Activated CD8-positive, alpha-beta memory T cell treated with anti-CD3 and anti-CD28 coated beads for 1 hour (primary cell): ENCODE measurements at regions not wholly inside any gene's neighbourhood (a gene's known extent, or its start where the extent isn't known, plus 50 kb on each side); places are given as distances from the start of the nearest gene placed in this dataset.
"Not testable (repeated sequence)": the region's sequence is repeated elsewhere in the genome, so short reads cannot be mapped to it uniquely, and the experiment has no call there.

Source experiments
- DNase-seq, 2 donors: peaks; one replicate each; pipeline ENCODE4 v3.0.0-alpha.2; 2020; ENCODE audit warnings: low read depth in 1 of 2; ENCODE audit errors: extremely low read depth in 1 of 2

DNA sequence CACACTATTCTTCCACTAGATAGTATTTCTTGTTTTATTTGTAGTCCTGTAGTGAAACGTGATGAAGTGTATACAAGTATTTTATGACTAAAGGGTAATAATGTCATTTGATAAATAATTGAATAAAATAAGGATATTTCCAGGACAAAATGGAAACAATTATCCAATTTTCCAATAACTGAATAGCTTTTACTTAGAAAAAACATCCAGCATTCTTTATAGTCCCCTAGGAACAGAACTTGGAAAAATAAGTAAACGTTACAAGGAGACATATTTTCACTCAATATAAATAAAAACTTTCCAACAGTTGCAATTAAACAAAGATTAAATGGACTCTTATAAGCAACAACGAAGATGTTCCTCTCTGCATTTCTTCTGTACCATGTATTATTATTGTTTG lies 566.0 kb downstream of the TMA16 start:
- no peak for DNase-seq

DNA sequence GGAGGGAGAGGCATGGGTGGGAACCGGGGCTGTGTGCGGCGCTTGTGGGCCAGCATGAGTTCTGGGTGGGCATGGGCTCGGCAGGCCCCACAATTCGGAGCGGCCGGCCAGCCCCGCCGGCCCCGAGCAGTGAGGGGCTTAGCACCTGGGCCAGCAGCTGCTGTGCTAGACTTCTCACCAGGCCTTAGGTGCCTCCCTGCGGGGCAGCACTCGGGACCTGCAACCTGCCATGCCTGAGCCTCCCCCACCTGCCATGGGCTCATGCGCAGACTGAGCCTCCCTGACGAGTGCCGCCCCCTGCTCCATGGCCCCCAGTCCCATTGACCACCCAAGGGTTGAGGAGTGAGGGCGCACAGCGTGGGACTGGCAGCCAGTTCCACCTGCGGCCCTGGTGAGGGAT lies 573.9 kb downstream of the TMA16 start:
- no peak for DNase-seq

DNA sequence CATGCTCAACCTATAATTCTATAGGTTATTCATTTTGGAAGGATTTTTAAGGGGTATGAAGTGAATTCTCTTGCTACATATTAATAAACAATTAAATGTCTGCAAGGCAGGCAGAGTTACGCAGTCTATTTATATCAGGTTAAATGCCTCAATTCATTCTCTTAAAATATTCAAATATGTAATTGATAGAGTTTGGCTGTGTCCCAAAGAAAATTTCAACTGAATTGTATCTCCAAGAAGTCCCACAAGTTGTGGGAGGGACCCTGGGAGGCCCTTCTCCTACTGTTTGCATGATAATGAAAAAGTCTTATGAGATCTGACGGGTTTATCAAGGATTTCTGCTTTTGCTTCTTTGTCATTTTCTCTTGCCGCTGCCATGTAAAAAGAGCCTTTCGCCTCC lies 576.1 kb downstream of the TMA16 start:
- no peak for DNase-seq

DNA sequence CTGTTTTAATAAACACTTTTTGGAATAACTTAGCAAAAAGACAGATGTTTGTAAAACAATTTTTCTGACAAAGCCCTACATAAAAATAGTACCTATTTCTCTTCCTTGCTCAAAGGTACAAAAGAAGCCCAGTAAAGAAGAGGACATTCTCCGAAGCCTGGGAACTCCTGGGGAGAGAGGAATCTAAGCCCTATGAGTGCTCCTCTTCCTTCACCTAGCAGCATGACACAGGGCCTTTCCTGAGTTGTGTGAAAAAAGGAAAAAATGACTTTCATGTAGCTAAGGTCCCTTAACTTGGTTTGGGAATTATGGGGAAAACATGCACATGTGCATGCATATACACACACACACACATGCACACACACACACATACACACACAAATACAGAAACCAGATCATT lies 586.9 kb downstream of the TMA16 start:
- DNase-seq, result no peak

DNA sequence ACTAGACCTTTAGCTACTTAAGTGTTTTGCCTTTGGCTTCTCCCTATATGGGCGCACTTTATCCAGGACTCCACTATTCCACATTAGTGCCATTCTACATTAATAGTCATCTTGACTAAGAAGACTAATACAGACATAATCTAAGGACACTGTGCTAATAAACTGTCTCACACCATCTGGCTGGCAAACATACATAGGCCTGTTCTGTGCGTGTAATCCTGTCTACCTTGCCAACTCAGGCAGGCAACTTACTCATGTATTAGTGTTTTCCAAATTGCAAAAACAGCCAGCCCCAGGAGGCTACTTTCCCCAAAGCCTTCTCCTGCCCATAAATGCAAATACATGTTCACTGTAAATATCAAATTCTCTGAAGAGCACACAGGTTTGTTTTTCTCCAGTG lies 587.3 kb downstream of the TMA16 start:
- DNase-seq, result no peak

DNA sequence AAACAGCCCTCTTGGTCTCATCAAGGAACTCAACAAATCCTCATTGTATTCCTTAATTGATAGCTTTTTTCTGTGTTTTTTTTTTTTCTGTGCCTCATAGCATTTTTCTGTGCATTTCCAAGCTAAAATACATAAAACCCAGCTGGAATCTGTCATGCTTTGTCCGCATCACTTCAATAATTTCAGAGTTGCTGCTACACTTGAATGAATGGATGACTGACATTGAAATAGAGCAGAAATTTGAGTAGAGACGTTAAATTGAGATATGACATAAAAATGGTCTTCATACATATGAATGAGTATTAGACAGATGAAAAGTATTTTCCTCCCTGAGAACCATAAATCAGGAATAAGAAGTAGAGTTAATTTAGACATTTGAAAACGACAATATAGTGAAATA lies 593.2 kb downstream of the TMA16 start:
- DNase-seq, result no peak

DNA sequence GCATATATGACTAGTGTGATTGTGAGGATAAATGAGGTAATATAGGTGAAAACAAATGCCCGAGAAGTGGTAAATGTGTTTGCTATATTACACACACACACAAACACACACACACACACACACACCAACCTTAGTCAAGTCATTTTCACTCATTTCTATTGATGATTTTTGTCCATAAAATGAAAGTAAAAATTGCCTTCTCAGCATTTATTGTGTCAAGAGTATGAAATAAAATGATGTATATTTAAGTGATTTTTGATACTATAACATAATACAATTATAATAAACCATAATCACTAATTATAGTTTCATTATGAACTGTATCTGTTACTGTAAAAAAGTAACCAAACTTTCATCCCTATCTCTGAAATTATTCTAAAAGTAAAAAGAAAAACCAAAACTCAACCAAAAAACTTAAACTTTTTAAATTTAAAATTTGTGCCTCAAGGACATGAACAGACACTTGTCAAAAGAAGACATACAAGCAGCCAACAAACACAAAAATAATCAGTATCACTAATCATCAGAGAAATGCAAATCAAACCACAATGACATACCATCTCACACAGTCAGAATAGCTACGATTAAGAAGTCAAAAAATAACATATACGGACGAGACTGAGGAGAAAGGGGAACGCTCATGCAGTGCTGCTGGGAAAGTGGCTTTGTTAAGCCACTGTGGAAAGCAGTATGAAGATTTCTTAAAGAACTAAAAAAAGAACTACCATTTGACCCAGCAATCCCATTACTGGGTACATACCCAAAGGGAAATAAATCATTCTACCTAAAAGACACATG lies 601.0 kb downstream of the TMA16 start:
- DNase-seq, result no peak

DNA sequence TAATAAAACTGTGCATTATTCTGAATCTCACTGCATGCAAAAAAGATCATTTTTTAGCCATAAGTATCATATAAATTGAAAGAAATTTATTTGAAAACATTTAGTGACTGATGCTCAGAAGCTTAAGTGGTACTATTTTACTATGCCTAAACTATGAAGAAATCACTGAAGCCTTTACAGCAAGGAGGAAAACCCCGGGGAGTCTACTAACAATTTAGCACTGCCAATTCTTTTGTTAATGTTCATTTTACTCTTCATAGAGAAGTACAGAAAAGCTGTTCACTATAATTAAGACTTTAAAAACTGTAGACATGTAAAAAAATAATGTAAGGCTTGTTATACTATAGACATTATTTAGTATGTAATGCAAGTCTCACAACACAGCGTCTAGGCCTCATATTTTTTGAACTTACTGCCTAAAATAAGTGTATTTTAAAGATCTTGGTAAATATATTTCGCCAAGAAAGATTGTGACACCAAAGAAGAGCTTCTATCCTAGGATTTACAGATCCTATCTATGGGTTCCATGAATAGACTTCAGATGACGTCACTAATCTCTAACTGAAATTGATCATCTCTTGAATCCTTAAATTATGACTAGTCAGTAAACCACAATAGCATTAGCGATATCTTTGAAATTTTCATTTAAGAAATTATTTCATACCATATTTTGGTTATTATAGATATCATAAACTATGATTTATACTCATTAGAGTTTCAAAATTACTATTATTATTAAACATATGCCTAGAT lies 602.5 kb downstream of the TMA16 start:
- DNase-seq, result no peak

DNA sequence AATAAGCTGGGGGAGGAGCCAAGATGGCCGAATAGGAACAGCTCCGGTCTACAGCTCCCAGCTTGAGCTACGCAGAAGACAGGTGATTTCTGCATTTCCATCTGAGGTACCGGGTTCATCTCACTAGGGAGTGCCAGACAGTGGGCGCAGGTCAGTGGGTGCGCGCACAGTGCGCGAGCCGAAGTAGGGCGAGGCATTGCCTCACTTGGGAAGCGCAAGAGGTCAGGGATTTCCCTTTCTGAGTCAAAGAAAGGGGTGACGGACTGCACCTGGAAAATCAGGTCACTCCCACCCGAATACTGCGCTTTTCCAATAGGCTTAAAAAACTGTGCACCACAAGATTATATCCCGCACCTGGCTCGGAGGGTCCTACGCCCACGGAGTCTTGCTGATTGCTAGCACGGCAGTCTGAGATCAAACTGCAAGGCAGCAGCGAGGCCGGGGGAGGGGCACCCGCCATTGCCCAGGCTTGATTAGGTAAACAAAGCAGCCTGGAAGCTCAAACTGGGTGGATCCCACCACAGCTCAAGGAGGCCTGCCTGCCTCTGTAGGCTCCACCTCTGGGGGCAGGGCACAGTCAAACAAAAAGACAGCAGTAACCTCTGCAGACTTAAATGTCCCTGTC lies 606.4 kb downstream of the TMA16 start:
- not testable (repeated sequence) for DNase-seq

DNA sequence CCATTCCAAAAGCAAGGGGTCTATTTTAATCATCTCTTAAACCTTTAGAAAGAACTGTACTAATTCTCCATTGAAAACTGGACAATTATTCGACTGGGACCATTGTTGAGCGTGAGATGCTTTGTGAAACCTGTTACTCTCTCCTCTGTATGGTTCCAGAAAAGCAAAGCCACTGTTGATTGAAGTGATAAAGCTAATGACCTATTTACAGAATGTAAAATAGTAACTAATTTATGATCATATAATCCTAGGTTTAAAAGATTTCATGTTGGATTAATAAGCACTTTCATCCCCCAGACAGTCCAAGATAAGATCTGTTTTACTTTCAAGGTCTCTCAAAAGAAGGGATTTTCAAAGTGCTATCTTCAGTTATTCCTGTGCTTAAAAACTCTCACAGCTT lies 614.5 kb downstream of the TMA16 start:
- DNase-seq, result no peak

DNA sequence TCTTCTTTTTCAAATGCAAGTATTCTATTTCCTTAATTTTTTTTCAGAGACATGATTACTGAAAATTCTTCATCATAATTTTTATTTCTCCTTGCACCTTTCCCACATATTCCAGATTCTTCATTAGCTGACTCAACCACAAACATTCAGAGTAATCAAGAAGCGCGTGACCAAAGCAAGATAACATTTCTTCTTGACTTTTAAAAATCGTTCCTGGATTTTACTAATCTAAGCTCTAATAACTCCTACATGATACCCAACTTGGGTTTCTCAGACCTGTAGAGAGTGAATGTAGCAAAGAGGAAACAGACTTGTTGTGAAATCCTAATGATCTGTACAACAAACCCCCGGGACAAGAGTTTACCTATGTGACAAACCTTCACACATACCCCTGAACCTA lies 615.0 kb downstream of the TMA16 start:
- no peak for DNase-seq

DNA sequence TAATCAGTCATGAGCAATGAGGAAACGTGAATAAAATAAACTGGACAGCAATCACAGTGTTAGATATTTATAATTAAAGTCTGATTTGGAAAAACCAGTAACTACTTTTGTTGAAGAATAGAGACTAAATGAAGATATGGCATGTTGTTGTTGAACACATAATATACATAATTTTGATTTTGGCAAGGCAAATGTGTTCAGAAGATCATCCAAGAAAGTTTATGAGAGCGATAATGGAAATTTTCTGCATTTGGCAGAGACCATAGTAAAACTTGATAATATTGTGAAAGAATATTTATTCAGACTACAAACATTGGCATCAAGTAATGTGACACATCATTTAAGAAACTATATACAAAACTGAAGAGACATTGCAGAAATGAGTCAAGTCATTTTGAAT lies 620.7 kb downstream of the TMA16 start:
- DNase-seq, result no peak

DNA sequence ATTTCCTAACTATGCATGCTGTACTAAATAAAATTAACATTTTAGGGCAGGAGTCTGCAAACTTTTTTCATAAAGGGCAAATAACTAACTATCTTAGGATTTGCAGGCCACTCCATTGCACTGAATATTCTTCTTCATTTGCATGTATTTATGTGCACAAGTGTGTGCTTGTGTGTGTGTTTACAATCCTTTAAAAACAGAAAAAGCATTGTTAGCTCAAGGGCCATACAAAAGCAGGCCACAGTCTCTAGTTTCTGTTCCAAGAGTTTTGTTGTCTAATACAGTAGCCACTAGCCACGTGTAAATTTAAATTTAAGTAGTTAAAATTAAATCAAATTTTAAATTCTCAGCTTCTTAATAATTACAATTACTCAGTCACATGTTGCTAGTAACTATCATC lies 621.8 kb downstream of the TMA16 start:
- no peak for DNase-seq

DNA sequence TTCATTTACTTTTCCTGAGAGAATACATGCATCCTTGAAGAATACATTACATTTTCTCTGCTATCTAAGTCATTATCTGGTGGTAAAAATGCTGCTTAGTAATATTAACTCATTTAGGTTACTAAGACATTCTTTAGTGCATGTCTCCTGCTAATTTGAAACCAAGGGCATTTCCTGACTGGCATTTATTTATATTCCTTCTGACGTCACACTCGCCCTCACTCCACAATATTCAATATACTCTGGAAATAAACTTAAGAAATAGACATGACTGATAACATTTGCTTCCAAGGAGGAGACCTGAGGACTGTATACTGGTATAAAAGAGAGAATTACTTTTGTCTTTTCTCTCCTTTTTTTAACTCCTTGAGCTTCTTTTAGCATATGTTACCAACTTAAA lies 619.5 kb upstream of the SMIM31 start:
- DNase-seq, result no peak

DNA sequence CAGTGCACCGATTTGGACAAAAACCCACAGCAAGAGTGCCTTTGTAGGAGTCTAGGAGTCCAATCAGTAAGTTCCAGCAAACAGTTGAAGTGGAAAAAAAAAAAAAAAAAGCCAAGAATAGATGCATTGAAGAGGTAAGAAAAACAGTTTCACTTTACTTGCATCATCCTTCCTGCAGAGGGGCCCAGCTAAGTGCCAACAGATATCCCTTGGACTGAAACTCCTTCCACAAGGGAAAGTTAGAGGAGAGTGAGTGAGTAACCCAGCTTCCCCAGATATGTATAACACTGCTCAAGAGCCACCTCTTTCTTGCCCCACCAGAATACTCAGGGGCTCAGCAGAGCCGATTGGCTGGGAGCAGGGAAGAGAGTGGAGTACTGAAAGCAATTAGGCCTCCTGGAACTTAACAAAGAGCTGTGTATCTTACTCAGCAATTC lies 617.7 kb upstream of the SMIM31 start:
- DNase-seq, result no peak

DNA sequence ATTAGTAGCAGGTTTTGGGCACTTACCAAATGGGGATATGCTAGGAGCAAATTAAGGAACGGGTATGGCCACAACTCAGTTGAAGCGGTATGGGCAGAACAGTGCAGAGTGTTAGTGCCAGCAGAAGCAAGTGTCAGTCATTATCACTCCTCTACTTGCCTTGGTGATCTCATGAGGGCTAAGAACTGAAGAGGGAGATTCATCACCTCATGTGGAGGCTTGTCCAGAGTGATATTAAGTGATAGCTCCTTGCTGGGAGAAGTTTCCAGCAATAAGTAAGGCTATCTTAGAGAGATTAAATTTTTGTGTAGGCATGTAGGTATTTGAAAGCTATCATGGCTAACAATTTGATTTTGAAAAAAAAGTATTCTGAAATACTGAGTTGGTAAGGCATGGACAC lies 615.4 kb upstream of the SMIM31 start:
- no peak for DNase-seq

DNA sequence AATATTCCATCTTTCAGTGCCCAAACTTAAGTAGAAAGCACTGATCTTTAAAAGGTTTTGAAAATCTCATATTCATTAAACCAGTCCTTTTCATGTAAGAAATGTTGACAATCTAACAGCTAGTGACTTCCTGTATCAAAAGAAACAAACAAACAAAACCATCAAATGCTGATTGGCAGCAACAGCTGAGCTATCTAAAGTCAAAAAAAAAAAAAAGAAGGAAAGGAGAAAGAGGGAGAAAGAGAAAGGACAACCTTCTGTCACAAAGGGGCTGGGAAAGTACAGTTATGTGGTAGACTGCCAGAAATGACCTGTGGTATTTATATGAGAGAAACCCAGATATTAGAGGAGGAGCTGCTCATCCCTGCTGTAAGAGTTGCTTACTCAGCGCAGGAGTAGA lies 614.6 kb upstream of the SMIM31 start:
- no peak for DNase-seq

DNA sequence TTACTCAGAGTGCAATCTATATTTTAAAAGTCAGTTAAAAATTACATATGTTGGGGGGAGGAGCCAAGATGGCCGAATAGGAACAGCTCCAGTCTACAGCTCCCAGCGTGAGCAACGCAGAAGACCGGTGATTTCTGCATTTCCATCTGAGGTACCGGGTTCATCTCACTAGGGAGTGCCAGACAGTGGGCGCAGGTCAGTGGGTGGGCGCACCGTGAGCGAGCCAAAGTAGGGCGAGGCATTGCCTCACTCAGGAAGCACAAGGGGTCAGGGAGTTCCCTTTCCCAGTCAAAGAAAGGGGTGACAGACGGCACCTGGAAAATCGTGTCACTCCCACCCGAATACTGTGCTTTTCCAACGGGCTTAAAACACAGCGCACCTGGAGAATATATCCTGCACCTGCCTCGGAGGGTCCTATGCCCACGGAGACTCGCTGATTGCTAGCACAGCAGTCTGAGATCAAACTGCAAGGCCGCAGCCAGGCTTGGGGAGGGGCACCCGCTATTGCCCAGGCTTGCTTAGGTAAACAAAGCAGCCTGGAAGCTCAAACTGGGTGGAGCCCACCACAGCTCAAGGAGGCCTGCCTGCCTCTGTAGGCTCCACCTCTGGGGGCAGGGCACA lies 612.1 kb upstream of the SMIM31 start:
- DNase-seq, result not testable (repeated sequence)

DNA sequence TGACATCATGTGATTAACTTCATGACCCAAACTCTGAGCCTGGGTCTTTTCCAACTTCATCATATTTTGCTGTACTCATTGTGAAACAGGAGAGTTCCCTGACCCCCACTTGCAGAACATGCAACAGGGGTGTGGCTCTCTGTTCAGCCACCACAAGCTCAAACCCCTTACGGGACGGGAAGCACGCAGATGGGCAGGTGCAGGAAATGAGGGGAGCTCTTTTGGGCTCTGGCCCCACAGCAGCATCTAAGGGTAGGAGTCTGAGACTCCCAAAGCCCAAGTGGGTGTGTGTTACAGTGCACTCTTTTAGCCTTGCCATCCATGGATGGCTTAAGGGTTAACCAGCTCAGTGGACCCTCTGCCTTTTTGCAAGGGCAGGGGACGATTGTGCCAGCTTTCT lies 599.5 kb upstream of the SMIM31 start:
- no peak for DNase-seq

DNA sequence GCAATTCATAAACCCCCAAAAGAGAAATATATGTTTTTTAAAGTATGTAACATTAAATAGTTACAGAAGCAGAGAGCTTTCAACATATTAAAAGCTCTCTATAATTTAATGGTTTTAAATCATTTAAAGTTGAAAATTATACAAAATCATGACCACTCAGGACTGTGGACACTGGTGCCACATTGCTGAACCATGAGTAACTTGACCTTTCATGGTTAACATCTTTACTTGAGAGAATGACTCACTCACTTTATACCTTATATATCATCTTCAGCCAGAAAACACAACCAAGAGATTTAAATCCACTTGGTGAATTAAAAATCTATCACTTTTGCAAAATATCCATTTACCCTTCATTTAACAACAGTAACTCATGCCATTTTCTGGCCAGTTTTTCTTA lies 584.3 kb upstream of the SMIM31 start:
- no peak for DNase-seq

DNA sequence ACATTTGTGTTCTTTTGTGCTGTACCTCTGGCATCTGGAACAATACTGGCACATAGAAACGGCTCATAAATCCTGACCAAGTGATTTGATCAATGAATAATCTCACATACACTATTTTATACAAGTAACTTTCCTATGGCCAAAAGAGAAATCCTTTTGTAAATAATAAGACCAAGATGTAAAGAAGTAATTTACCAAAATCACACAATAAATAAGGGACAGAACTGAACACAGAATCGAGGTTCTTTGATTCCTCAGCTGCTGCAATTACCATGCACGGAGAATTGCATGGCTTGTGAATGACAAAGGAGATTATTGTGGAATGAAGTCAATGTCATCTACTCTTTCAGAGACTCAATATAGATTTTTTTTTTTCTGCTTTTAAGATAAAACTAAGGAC lies 576.8 kb upstream of the SMIM31 start:
- no peak for DNase-seq

DNA sequence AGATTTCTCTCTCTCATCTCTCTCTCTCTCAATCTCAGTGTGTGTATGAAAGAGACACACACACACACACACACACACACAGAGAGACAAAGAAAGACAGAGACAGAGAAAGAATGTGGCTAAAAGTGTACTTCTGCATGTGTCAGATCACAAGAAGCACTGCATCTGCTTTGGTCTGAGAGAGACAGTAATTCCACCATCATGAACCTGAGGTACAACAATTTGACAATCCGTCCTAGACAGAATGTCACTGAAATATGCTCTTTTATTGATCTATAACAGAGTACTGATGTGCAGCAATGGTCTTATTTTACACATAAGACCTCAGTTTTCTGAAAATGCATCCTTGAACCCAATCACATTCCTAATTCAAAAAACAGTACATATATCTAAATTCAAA lies 576.2 kb upstream of the SMIM31 start:
- no peak for DNase-seq
